Osteocyte (in vitro differentiated cells): ENCODE measurements at regions not wholly inside any gene's neighbourhood (a gene's known extent, or its start where the extent isn't known, plus 50 kb on each side); places are given as distances from the start of the nearest gene placed in this dataset.

Experiments used
- DNase-seq: peaks from one replicate; pipeline ENCODE4 v3.0.0; 2021; ENCODE audit warnings: mixed read lengths; ENCODE audit not compliant: unreplicated experiment; ENCODE audit errors: extremely low spot score
- H3K27ac Mint-ChIP-seq: one replicate; pipeline ENCODE4 v1.8.0; 2021; ENCODE audit warnings: mild to moderate bottlenecking, mixed read lengths; ENCODE audit not compliant: unreplicated experiment
- H3K27me3 Mint-ChIP-seq: one replicate; pipeline ENCODE4 v1.8.0; 2021; ENCODE audit warnings: mixed read lengths; ENCODE audit not compliant: unreplicated experiment
- H3K36me3 Mint-ChIP-seq: one replicate; pipeline ENCODE4 v1.8.0; 2021; ENCODE audit warnings: mixed read lengths; ENCODE audit not compliant: unreplicated experiment
- H3K4me1 Mint-ChIP-seq: one replicate; pipeline ENCODE4 v1.8.0; 2021; ENCODE audit warnings: mixed read lengths; ENCODE audit not compliant: unreplicated experiment
- H3K4me3 Mint-ChIP-seq: one replicate; pipeline ENCODE4 v1.8.0; 2021; ENCODE audit warnings: mild to moderate bottlenecking, moderate library complexity, mixed read lengths; ENCODE audit not compliant: unreplicated experiment
- H3K9me3 Mint-ChIP-seq: one replicate; pipeline ENCODE4 v1.8.0; 2021; ENCODE audit warnings: mixed read lengths; ENCODE audit not compliant: unreplicated experiment
- CTCF ChIP-seq: fragments of 200-600 bp; sonication (generic); IDR thresholded peaks from 2 replicates; pipeline ENCODE4 v1.5.0; 2021; ENCODE audit warnings: antibody characterized with exemption, mild to moderate bottlenecking, moderate library complexity

- Mint-ChIP-seq H3K36me3 (no peaks in the 10 kb centered on the region), H3K4me3 (no peak overlapping the region), H3K4me1 (no peaks in the 10 kb centered on the region), H3K27ac (no peak overlapping the region), H3K27me3 (no peaks in the 10 kb centered on the region), H3K9me3 (peaks cover 10% of the 10 kb centered on the region)
- TF ChIP-seq CTCF: no peak
- no peak for DNase-seq
Measured at GRCh38 chr10:65024886-65025285, 1503.7 kb downstream of the REEP3 start.

- no peak for TF ChIP-seq CTCF
- no peak for DNase-seq
- H3K4me3 Mint-ChIP-seq: no peak overlapping the region
- no peaks in the 10 kb centered on the region for H3K36me3 Mint-ChIP-seq
- no peaks in the 10 kb centered on the region for H3K9me3 Mint-ChIP-seq
- H3K27ac Mint-ChIP-seq: no peak overlapping the region
- H3K27me3 Mint-ChIP-seq: no peaks in the 10 kb centered on the region
- peaks cover 12% of the 10 kb centered on the region for H3K4me1 Mint-ChIP-seq
Measured at GRCh38 chr10:65030263-65030662, 1509.1 kb downstream of the REEP3 start.

- Mint-ChIP-seq H3K4me1 (peaks cover 12% of the 10 kb centered on the region), H3K9me3 (no peaks in the 10 kb centered on the region), H3K36me3 (no peaks in the 10 kb centered on the region), H3K4me3 (peak overlapping the region; percentile 32), H3K27me3 (no peaks in the 10 kb centered on the region), H3K27ac (peak overlapping the region; percentile 69)
- no peak for TF ChIP-seq CTCF
- DNase-seq: no peak
Measured at GRCh38 chr10:65032867-65033769, 1511.9 kb downstream of the REEP3 start.

GRCh38 chr10:65033957-65034356, 1512.8 kb downstream of the REEP3 start:
- Mint-ChIP-seq H3K36me3 (no peaks in the 10 kb centered on the region), H3K9me3 (no peaks in the 10 kb centered on the region), H3K27ac (peak overlapping the region; percentile 69), H3K4me1 (peaks cover 12% of the 10 kb centered on the region), H3K27me3 (no peaks in the 10 kb centered on the region), H3K4me3 (no peak overlapping the region)
- DNase-seq: no peak
- no peak for TF ChIP-seq CTCF

GRCh38 chr10:65040796-65041195, 1519.6 kb downstream of the REEP3 start:
- TF ChIP-seq CTCF: no peak
- H3K9me3 Mint-ChIP-seq: no peaks in the 10 kb centered on the region
- H3K27ac Mint-ChIP-seq: no peak overlapping the region
- H3K4me3 Mint-ChIP-seq: no peak overlapping the region
- H3K36me3 Mint-ChIP-seq: no peaks in the 10 kb centered on the region
- DNase-seq: no peak
- H3K27me3 Mint-ChIP-seq: peaks cover 4% of the 10 kb centered on the region
- no peaks in the 10 kb centered on the region for H3K4me1 Mint-ChIP-seq
